ENCODE measurements at regions not wholly inside any gene's neighbourhood (a gene's known extent, or its start where the extent isn't known, plus 50 kb on each side); places are given as distances from the start of the nearest gene placed in this dataset.
A peak's percentile ranks its signal among the peaks of the same experiment; 100 is the strongest.
"Not testable (repeated sequence)": the region's sequence is repeated elsewhere in the genome, so short reads cannot be mapped to it uniquely, and the experiment has no call there.

GRCh38 chr9:62801961-62802718 is 1612.3 kb downstream of the SPATA31A7 start:
- H3K27me3 ChIP-seq (ENCODE audit: insufficient read depth, low read length), result peaks cover 52% of the 10 kb centered on the region
- Mint-ChIP-seq H3K4me1 (peaks cover 28 to 30% of the 10 kb centered on the region in 2 experiments), H3K4me3 (peak overlapping the region; percentile 75 to 80), H3K27me3 (ENCODE audit: low read depth) (peaks cover 81% of the 10 kb centered on the region), H3K9me3 (peaks cover 25 to 27% of the 10 kb centered on the region in 2 experiments)
- not testable (repeated sequence) for H2AFZ ChIP-seq (ENCODE audit: low read length); H3K23ac ChIP-seq (ENCODE audit: insufficient read length, low read depth, low read length); H3K9ac ChIP-seq (ENCODE audit: extremely low read depth, insufficient read length, low read length); H2BK120ac ChIP-seq (ENCODE audit: low read depth, low read length, poor library complexity, severe bottlenecking); H2AK5ac ChIP-seq (ENCODE audit: insufficient read length, low read length); H4K91ac ChIP-seq (ENCODE audit: insufficient read length, low read depth, low read length); H3K9me3 ChIP-seq (ENCODE audit: control insufficient read depth, low read depth, low read length); H3K79me2 ChIP-seq (ENCODE audit: insufficient read depth, low read length); H4K20me1 ChIP-seq (ENCODE audit: control insufficient read depth, insufficient read depth, insufficient read length); H2BK5ac ChIP-seq (ENCODE audit: insufficient read length, low read length); H3K4ac ChIP-seq (ENCODE audit: low read depth, low read length); H3K27ac ChIP-seq (ENCODE audit: insufficient read length, low read depth, low read length); H4K8ac ChIP-seq (replicated peaks; ENCODE audit: insufficient read length, low read depth, low read length); H3K23me2 ChIP-seq (ENCODE audit: insufficient read length, low read depth, low read length, poor library complexity, severe bottlenecking); H3K27ac Mint-ChIP-seq; H3T11ph ChIP-seq (ENCODE audit: low read length); H3K56ac ChIP-seq (ENCODE audit: insufficient read length, low read depth, low read length); H3K14ac ChIP-seq (ENCODE audit: insufficient read depth, low read length); H3K18ac ChIP-seq (ENCODE audit: insufficient read length, low read depth, low read length); H3K36me3 Mint-ChIP-seq (ENCODE audit: insufficient read depth in 1 of 3, low read depth in 3 of 3); H3K79me1 ChIP-seq (ENCODE audit: insufficient read depth, low read depth, low read length, poor library complexity, severe bottlenecking); H2BK20ac ChIP-seq (ENCODE audit: low read depth, low read length, poor library complexity, severe bottlenecking); H2BK15ac ChIP-seq (ENCODE audit: low read depth, low read length); H3K4me1 ChIP-seq (ENCODE audit: insufficient read depth, low read length); H4K5ac ChIP-seq (ENCODE audit: insufficient read length, low read depth, low read length); H2BK12ac ChIP-seq (ENCODE audit: insufficient read length, low read depth, low read length)
- DNase-seq, result peak; percentile 91
- WGBS (ENCODE audit: extremely low coverage, insufficient read length, low lambda C conversion rate), result no CpG with 5 or more reads among the region's 63 CpGs
- H3K4me2 ChIP-seq (ENCODE audit: insufficient read depth, insufficient read length, low read length), result peak overlapping the region; percentile 51
- peak; percentile 19; the same call in 1 of the 3 replicates for TF ChIP-seq CTCF (conservative IDR thresholded peaks at IDR 0.05)

- H3T11ph ChIP-seq (ENCODE audit: low read length); H2BK15ac ChIP-seq (ENCODE audit: low read depth, low read length); DNase-seq; H2AFZ ChIP-seq (ENCODE audit: low read length); H3K9ac ChIP-seq (ENCODE audit: extremely low read depth, insufficient read length, low read length); H4K8ac ChIP-seq (replicated peaks; ENCODE audit: insufficient read length, low read depth, low read length); H4K20me1 ChIP-seq (ENCODE audit: control insufficient read depth, insufficient read depth, insufficient read length); H4K5ac ChIP-seq (ENCODE audit: insufficient read length, low read depth, low read length); H2AK5ac ChIP-seq (ENCODE audit: insufficient read length, low read length); H3K4ac ChIP-seq (ENCODE audit: low read depth, low read length); H3K27ac Mint-ChIP-seq; H3K79me2 ChIP-seq (ENCODE audit: insufficient read depth, low read length); H4K91ac ChIP-seq (ENCODE audit: insufficient read length, low read depth, low read length); H3K27ac ChIP-seq (ENCODE audit: insufficient read length, low read depth, low read length); H3K14ac ChIP-seq (ENCODE audit: insufficient read depth, low read length); H3K23me2 ChIP-seq (ENCODE audit: insufficient read length, low read depth, low read length, poor library complexity, severe bottlenecking); H3K23ac ChIP-seq (ENCODE audit: insufficient read length, low read depth, low read length); H2BK5ac ChIP-seq (ENCODE audit: insufficient read length, low read length); H3K36me3 Mint-ChIP-seq (ENCODE audit: insufficient read depth in 1 of 3, low read depth in 3 of 3); H2BK120ac ChIP-seq (ENCODE audit: low read depth, low read length, poor library complexity, severe bottlenecking); H2BK12ac ChIP-seq (ENCODE audit: insufficient read length, low read depth, low read length); H3K4me1 ChIP-seq (ENCODE audit: insufficient read depth, low read length); H3K79me1 ChIP-seq (ENCODE audit: insufficient read depth, low read depth, low read length, poor library complexity, severe bottlenecking); H3K56ac ChIP-seq (ENCODE audit: insufficient read length, low read depth, low read length); H3K18ac ChIP-seq (ENCODE audit: insufficient read length, low read depth, low read length); H3K9me3 ChIP-seq (ENCODE audit: control insufficient read depth, low read depth, low read length); H2BK20ac ChIP-seq (ENCODE audit: low read depth, low read length, poor library complexity, severe bottlenecking): not testable (repeated sequence)
- peak overlapping the region; percentile 75 to 80 for H3K4me3 Mint-ChIP-seq
- H3K27me3 ChIP-seq (ENCODE audit: insufficient read depth, low read length), result peaks cover 53% of the 10 kb centered on the region
- peaks cover 87% of the 10 kb centered on the region for H3K27me3 Mint-ChIP-seq (ENCODE audit: low read depth)
- H3K4me1 Mint-ChIP-seq, result peaks cover 28 to 30% of the 10 kb centered on the region in 2 experiments
- WGBS (ENCODE audit: extremely low coverage, insufficient read length, low lambda C conversion rate), result no CpG with 5 or more reads among the region's 9 CpGs
- peaks cover 28 to 31% of the 10 kb centered on the region in 2 experiments for H3K9me3 Mint-ChIP-seq
- peak overlapping the region; percentile 51 for H3K4me2 ChIP-seq (ENCODE audit: insufficient read depth, insufficient read length, low read length)
Observed at GRCh38 chr9:62802719-62803079, 1612.9 kb downstream of the SPATA31A7 start.
